GM10248 (cell line): ENCODE measurements at regions not wholly inside any gene's neighbourhood (a gene's known extent, or its start where the extent isn't known, plus 50 kb on each side); places are given as distances from the start of the nearest gene placed in this dataset.

ENCODE experiments used
- CTCF ChIA-PET: fragments of 300-600 bp; sonication (Branson Sonifier 250); formaldehyde crosslinking; extraction: SDS; loops from one replicate; lab custom pipeline; 2021; ENCODE audit warnings: antibody characterized with exemption; lab: Yijun Ruan, JAX
- POLR2A ChIA-PET: fragments of 350-650 bp; sonication (Branson Sonifier 250); formaldehyde crosslinking; extraction: SDS; loops from one replicate; lab custom pipeline; 2020; ENCODE audit warnings: antibody characterized with exemption; lab: Yijun Ruan, JAX
- DNase-seq: peaks from one replicate; pipeline ENCODE4 v3.0.0; 2012; ENCODE audit errors: extremely low spot score
- TF ChIP-seq, protein P1 (sequence below): IDR thresholded peaks from 2 replicates; pipeline ENCODE4 v1.5.1; 2012; ENCODE audit warnings: mild to moderate bottlenecking, low read depth; ENCODE audit errors: extremely low read depth, missing control alignments, control extremely low read depth

DNA sequence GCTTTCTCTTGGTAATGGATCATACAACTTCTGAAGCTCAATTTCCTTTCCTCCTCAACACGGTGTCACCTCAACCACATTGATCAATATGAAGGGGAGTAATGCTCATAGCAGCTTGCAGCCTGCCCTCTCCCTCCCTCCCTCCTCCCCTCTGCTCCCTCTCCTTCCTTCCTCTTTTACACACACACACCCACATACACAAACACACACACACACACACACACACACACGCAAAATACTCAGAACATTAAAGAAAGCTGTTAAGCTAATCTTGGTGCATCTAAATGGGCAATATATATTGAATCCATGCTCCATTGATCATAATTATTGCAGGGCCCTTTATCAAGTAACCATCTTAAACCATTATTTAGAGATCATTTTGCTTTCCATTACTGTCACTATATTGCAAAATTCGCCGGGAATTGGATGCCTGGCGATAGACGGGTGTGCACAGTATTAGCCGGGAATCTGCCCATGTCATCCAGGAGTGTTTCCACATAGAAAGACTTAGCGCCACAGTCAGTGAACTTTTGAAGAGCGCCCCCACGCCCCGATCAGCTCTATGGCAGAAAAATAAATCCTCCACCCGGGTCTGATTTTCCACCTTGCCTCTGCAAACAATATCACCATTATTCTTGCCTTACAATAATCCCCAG is 122.0 kb downstream of the PRLHR start:
- ChIA-PET POLR2A (no interaction called here), CTCF (no interaction called here)
- no peak for DNase-seq
- TF ChIP-seq, protein P1, sequence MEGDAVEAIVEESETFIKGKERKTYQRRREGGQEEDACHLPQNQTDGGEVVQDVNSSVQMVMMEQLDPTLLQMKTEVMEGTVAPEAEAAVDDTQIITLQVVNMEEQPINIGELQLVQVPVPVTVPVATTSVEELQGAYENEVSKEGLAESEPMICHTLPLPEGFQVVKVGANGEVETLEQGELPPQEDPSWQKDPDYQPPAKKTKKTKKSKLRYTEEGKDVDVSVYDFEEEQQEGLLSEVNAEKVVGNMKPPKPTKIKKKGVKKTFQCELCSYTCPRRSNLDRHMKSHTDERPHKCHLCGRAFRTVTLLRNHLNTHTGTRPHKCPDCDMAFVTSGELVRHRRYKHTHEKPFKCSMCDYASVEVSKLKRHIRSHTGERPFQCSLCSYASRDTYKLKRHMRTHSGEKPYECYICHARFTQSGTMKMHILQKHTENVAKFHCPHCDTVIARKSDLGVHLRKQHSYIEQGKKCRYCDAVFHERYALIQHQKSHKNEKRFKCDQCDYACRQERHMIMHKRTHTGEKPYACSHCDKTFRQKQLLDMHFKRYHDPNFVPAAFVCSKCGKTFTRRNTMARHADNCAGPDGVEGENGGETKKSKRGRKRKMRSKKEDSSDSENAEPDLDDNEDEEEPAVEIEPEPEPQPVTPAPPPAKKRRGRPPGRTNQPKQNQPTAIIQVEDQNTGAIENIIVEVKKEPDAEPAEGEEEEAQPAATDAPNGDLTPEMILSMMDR: no peak

DNA sequence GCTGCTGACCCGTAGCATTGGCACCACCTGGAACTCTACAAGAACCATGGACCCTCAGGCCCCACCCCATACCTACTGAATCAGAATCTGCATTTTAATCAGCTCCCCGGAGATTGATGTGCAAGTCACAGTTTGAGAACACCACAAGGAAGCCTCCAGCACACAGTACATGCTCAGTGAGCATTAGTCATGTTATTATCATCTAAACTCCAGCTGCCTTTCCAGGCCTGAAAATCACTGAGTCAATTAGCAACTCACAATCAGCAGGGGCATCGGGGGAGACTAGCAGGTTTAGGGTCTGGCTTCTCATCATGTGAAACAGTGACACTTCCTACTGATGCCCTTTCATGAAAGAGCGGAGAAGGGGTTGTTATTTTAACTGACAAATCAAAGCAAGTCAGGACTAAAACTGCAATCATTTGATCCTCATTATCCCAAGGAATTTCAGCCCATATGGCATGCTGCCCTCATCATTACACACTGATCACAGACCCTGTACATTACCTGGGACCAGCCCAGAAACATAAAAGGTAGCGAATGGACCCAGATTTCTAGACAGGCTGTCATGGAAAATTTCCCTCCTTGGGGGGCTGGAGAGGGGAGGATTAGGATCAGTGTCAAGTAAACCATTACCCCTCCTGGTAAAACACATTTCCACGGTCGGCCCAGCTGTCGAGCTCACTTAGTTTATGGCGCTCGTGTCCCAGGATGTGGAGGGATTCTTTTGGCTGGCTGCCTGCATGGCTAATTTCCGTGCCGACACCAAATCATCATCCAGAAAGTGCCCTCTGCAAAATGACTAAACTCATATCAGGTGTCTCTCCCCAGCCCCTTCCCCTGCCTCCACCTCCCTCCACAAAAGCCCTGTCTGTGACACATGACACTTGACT is 122.8 kb downstream of the PRLHR start:
- CTCF ChIA-PET: interaction anchor here (4.8 kb wide), 1 partner anchor 13 kb away, joined by 35 read pairs; no protein-coding TSS in a partner anchor
- TF ChIP-seq, protein P1: no peak
- no peak for DNase-seq
- POLR2A ChIA-PET: interaction anchor here (0.6 kb wide), 1 partner anchor 917 kb away, joined by 4 read pairs; no protein-coding TSS in a partner anchor

DNA sequence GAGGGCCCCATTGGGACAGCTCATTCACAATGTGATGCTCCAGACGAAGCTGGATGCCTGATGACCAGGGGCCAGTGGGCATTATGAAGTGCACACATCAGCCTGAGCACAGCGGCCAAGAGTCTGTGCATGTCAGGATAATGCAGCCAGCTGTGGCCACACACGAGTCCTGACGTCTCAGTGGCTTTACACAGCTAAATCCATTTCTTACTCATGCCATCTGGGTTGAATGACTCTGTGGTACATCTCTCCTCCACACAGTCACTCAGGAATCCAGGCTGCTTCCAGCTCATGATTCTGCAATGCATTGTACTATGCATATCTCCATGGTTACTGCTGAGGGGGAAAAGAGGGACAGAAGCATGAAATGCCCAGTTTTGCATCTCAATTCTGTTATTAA is 123.6 kb downstream of the PRLHR start:
- TF ChIP-seq, protein P1: no peak
- POLR2A ChIA-PET: interaction anchor here (0.6 kb wide), 1 partner anchor 918 kb away, joined by 4 read pairs; no protein-coding TSS in a partner anchor
- CTCF ChIA-PET: interaction anchor here (4.8 kb wide), 1 partner anchor 12 kb away, joined by 35 read pairs; no protein-coding TSS in a partner anchor
- DNase-seq: no peak

DNA sequence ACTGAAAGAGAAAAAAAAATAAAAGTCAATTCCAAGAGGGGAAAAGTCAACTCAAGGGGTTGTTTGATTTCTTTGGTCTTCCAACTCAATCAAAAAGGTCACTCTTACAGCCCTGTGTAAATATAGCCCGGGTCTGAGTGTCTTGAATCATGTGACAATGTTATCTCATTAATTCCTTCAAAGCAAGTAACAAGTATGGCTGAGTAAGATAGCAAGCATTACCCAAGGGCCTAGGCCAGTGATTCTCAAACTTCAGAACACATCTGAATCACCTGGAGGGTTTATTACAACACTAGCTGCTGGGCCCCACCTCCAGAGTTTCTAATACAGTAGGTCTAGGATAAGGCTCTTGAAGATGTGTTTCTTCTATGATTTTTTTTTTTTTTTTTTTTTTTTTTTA is 125.0 kb downstream of the PRLHR start:
- TF ChIP-seq, protein P1: no peak
- CTCF ChIA-PET: interaction anchor here (1.3 to 4.8 kb wide), 2 partner anchors 11 to 38 kb away, joined by 3 to 35 read pairs; no protein-coding TSS in a partner anchor
- DNase-seq: no peak
- POLR2A ChIA-PET: no interaction called here

DNA sequence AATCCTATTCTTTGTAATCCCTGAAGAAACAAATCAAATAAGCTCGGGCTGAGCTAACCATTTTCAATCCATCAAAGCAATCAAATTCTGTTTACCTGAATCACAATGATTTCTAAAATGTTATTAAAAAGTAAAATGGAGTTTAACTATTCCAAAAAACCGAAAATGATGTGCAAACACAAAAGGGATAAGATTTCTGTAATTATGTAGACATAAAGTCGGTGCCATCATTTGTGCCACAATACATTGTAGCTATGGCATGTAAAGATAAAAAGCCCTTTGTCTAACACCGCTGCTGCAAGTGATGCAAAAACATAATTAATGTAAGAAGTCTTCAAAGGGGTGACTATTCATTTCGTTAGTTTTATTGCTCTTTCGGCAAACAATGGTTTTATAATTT is 125.1 kb upstream of the FAM204A start:
- ChIA-PET POLR2A (no interaction called here), CTCF (no interaction called here)
- TF ChIP-seq, protein P1: no peak
- DNase-seq: no peak

DNA sequence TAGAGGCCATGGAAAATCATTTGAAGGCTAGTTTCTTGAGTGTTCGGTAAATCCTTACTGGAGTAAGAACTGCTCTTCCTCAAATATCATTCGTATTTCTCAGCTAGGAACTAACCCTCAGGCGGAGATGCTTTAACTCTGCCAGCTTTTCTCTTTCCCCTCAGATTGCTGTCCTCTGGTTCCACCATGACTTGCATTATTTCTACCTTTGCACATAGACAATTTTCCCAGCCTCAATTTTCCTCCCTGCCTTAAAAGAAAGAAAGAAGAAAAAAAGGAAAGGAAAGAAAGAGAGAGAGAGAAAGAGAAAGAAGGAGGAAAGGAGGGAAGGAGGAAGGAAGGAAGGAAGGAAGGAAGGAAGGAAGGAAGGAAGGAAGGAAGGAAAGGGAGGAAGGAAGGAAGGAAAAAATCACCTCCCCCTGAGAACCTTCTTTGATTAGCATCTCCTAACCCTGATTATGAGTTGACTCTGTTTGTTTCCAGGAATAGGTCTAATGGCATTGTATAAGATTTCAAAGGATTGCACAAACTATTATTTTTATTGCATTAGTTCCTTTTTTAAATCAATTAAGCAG is 123.3 kb upstream of the FAM204A start:
- TF ChIP-seq, protein P1: no peak
- POLR2A ChIA-PET: no interaction called here
- no peak for DNase-seq
- CTCF ChIA-PET: no interaction called here
